DND-41 (cell line): ENCODE measurements at regions not wholly inside any gene's neighbourhood (a gene's known extent, or its start where the extent isn't known, plus 50 kb on each side); places are given as distances from the start of the nearest gene placed in this dataset.

ENCODE experiments used
- CTCF ChIP-seq: IDR thresholded peaks from 2 replicates; pipeline ENCODE4 v1.5.1; 2012; ENCODE audit warnings: borderline replicate concordance, low read length, moderate library complexity, mild to moderate bottlenecking; ENCODE audit not compliant: poor library complexity, severe bottlenecking; ENCODE audit errors: extremely low read depth
- EZH2 ChIP-seq: IDR thresholded peaks from 3 replicates; pipeline ENCODE4 v1.6.1; 2012; ENCODE audit warnings: borderline replicate concordance, low read depth, mild to moderate bottlenecking, moderate library complexity, low read length, inconsistent platforms; ENCODE audit not compliant: severe bottlenecking

- no peak for TF ChIP-seq CTCF
- no peak for TF ChIP-seq EZH2
Observed at GRCh38 chr9:107067739-107068416, 204.9 kb downstream of the ZNF462 start.
